ENCODE measurements at regions not wholly inside any gene's neighbourhood (a gene's known extent, or its start where the extent isn't known, plus 50 kb on each side); places are given as distances from the start of the nearest gene placed in this dataset.

- no peak overlapping the region for H3K27ac ChIP-seq
These were observed 188.6 kb upstream of the ASIC2 start for GRCh38 chr17:33481652-33482051.

GRCh38 chr17:33482636-33483035 is 189.5 kb upstream of the ASIC2 start:
- H3K36me3 ChIP-seq = no peaks in the 10 kb centered on the region
- no peaks in the 10 kb centered on the region for H3K9me3 ChIP-seq
- no peak overlapping the region for H3K27ac ChIP-seq
- 96% methylated on average over 4 of the region's 4 CpGs for WGBS
- peaks cover 3% of the 10 kb centered on the region for H3K4me1 ChIP-seq
- no peaks in the 10 kb centered on the region for H3K27me3 ChIP-seq
- TF ChIP-seq POLR2AphosphoS5 (IDR thresholded peaks at IDR 0.05) (no peak), POLR2A (IDR thresholded peaks at IDR 0.05) (no peak), EP300 (IDR thresholded peaks at IDR 0.05) (no peak)
- TF ChIP-seq, protein P1, sequence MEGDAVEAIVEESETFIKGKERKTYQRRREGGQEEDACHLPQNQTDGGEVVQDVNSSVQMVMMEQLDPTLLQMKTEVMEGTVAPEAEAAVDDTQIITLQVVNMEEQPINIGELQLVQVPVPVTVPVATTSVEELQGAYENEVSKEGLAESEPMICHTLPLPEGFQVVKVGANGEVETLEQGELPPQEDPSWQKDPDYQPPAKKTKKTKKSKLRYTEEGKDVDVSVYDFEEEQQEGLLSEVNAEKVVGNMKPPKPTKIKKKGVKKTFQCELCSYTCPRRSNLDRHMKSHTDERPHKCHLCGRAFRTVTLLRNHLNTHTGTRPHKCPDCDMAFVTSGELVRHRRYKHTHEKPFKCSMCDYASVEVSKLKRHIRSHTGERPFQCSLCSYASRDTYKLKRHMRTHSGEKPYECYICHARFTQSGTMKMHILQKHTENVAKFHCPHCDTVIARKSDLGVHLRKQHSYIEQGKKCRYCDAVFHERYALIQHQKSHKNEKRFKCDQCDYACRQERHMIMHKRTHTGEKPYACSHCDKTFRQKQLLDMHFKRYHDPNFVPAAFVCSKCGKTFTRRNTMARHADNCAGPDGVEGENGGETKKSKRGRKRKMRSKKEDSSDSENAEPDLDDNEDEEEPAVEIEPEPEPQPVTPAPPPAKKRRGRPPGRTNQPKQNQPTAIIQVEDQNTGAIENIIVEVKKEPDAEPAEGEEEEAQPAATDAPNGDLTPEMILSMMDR (IDR thresholded peaks at IDR 0.05) = no peak
- no peak overlapping the region for H3K4me3 ChIP-seq
- no peak for DNase-seq (ENCODE audit: low spot score in 2 of 2)

More at GRCh38 chr17:33481652-33482051, 188.6 kb upstream of the ASIC2 start:
- DNase-seq (ENCODE audit: low spot score in 2 of 2) = no peak
- no peak overlapping the region for H3K4me3 ChIP-seq
- no peaks in the 10 kb centered on the region for H3K36me3 ChIP-seq
- H3K27me3 ChIP-seq = no peaks in the 10 kb centered on the region
- H3K9me3 ChIP-seq = no peaks in the 10 kb centered on the region
- WGBS = 87% methylated on average over 4 of the region's 4 CpGs
- TF ChIP-seq POLR2A (IDR thresholded peaks at IDR 0.05) = no peak
- no peak for TF ChIP-seq EP300 (IDR thresholded peaks at IDR 0.05)
- no peak for TF ChIP-seq POLR2AphosphoS5 (IDR thresholded peaks at IDR 0.05)
- TF ChIP-seq, protein P1 (IDR thresholded peaks at IDR 0.05) = no peak
- H3K4me1 ChIP-seq = no peaks in the 10 kb centered on the region

GRCh38 chr17:33484559-33484958 is 191.5 kb upstream of the ASIC2 start:
- Histone ChIP-seq H3K4me1 (peaks cover 3% of the 10 kb centered on the region), H3K27ac (no peak overlapping the region), H3K4me3 (no peak overlapping the region), H3K36me3 (no peaks in the 10 kb centered on the region), H3K9me3 (no peaks in the 10 kb centered on the region), H3K27me3 (no peaks in the 10 kb centered on the region)
- 85% methylated on average over 2 of the region's 2 CpGs for WGBS
- no peak for DNase-seq (ENCODE audit: low spot score in 2 of 2)
- TF ChIP-seq, protein P1 (IDR thresholded peaks at IDR 0.05) = no peak
- TF ChIP-seq EP300 (IDR thresholded peaks at IDR 0.05) = no peak
- no peak for TF ChIP-seq POLR2A (IDR thresholded peaks at IDR 0.05)
- TF ChIP-seq POLR2AphosphoS5 (IDR thresholded peaks at IDR 0.05) = no peak

- 84% methylated on average over 4 of the region's 5 CpGs for WGBS
- no peak for DNase-seq (ENCODE audit: low spot score in 2 of 2)
These were observed 193.2 kb upstream of the ASIC2 start for GRCh38 chr17:33486135-33486885.

More at GRCh38 chr17:33486135-33486885, 193.2 kb upstream of the ASIC2 start:
- TF ChIP-seq EP300 (IDR thresholded peaks at IDR 0.05) (no peak), POLR2A (IDR thresholded peaks at IDR 0.05) (no peak), POLR2AphosphoS5 (IDR thresholded peaks at IDR 0.05) (no peak)
- TF ChIP-seq, protein P1 (IDR thresholded peaks at IDR 0.05) = no peak
- Histone ChIP-seq H3K36me3 (no peaks in the 10 kb centered on the region), H3K27me3 (no peaks in the 10 kb centered on the region), H3K4me1 (peaks cover 3% of the 10 kb centered on the region), H3K27ac (no peak overlapping the region), H3K4me3 (no peak overlapping the region), H3K9me3 (no peaks in the 10 kb centered on the region)
